HG02623 (cell line): ENCODE measurements at regions not wholly inside any gene's neighbourhood (a gene's known extent, or its start where the extent isn't known, plus 50 kb on each side); places are given as distances from the start of the nearest gene placed in this dataset.

Experiments
- ATAC-seq: cut with Tn5 transposase; IDR thresholded peaks from one replicate; pipeline ENCODE4 v1.9.1; 2021; ENCODE audit warnings: moderate library complexity; ENCODE audit not compliant: unreplicated experiment

DNA sequence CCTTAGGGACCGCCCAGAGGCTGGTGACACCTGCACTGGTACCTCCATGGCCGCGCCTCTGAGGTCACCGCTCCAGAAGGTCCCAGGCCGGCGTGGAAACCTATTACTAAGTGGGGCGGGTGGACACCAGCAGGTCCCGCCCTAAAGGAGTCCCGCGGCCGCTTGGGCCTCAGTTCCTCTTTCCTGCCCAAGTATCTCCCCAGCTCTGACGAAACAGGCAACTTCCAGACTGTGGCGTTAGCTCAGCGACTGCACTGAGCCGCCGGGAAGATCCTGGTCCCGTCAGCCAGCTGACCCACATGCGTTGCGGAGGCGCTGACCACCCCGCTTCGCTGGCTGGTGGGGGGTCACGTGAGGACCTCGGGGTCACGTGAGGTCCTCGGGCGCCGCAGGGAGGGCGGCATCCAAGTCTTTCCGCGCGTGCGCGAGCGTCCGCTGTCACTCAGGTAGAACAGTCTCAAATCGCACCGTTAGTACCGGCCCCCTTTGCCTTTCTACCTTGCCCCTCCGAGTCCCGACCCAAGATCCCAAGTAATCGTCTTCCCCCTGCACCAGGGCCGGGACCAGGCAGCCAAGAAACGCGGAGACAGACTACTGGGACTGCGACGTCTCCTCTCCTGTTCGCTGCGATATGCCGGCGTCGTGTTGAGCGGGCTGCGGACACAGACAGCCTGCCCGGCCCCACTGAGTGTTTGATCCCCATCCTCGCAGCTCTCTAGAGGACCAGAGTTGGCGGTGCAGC, 53.7 kb upstream of the KDM4C start:
- ATAC-seq = peak; percentile 82

DNA sequence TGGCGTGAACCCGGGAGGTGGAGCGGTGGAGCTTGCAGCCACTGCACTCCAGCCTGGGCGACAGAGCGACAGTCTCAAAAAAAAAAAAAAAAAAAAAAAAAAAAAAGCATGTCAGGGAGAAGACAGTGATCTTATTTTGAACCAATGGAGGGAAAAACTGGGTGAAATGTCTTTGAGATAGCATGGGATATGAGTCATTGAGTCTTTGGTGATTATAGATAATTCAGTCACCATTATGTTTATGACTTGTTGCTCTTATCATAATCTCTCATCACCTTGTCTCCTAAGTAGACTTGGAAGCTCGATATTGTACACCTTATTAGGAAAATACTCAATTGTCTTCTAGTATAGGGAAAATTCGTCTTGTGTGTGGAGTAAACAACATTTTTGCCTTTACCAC, 55.1 kb upstream of the KDM4C start:
- ATAC-seq = no peak

GRCh38 chr9:6696178-6696577, 50.6 kb upstream of the GLDC start:
- ATAC-seq = no peak

DNA sequence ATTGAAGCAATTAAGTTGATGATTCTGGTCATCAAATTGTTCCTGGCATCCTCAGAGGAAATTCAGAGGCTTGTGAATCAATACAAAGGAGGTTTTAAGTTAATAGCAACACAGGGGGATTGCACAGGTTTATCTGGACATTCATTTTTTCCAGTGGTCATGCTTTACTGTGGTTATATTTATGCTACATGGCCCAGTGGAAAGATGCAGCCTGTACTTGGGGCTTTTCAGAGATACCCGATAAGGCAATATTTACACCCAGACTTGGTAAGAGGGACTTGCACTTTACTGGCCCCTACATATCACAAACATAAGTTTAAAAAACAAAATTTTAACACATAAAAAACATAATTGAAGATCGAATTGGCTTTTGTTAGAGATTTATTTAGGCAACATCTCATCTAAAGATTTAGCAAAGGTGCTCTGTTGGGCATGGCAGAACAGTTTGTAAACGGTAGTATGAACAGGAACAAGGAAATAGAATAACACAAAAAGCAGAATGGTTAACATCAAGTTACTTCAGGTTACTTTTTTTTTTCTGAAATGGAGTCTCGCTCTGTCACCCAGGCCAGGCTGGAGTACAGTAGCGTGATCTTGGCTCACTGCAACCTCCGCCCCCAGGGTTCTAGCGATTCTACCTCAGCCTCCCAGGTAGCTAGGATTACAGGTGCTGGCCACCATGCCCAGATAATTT, 49.7 kb upstream of the GLDC start:
- ATAC-seq = no peak
